ENCODE measurements at regions not wholly inside any gene's neighbourhood (a gene's known extent, or its start where the extent isn't known, plus 50 kb on each side); places are given as distances from the start of the nearest gene placed in this dataset.

GRCh38 chr1:218942431-218942830, 231.2 kb upstream of the LYPLAL1 start:
- Histone ChIP-seq H3K27me3 (ENCODE audit: control insufficient read depth, insufficient read depth, low read length) (no peaks in the 10 kb centered on the region), H3K9ac (ENCODE audit: low read length) (no peak overlapping the region), H3K36me3 (ENCODE audit: control insufficient read depth, insufficient read depth, low read length) (no peaks in the 10 kb centered on the region), H3K4me1 (ENCODE audit: control insufficient read depth, insufficient read depth, low read length) (peaks cover 2% of the 10 kb centered on the region), H3K4me3 (ENCODE audit: low read length) (no peak overlapping the region), H3K27ac (ENCODE audit: low read depth, low read length) (no peak overlapping the region)

- Histone ChIP-seq H3K36me3 (ENCODE audit: control insufficient read depth, insufficient read depth, low read length) (no peaks in the 10 kb centered on the region), H3K9ac (ENCODE audit: low read length) (no peak overlapping the region), H3K27ac (ENCODE audit: low read depth, low read length) (no peak overlapping the region), H3K4me1 (ENCODE audit: control insufficient read depth, insufficient read depth, low read length) (peaks cover 2% of the 10 kb centered on the region), H3K27me3 (ENCODE audit: control insufficient read depth, insufficient read depth, low read length) (no peaks in the 10 kb centered on the region), H3K4me3 (ENCODE audit: low read length) (no peak overlapping the region)
Measured at GRCh38 chr1:218943371-218943770, 230.3 kb upstream of the LYPLAL1 start.

- Histone ChIP-seq H3K36me3 (ENCODE audit: control insufficient read depth, insufficient read depth, low read length) (no peaks in the 10 kb centered on the region), H3K27ac (ENCODE audit: low read depth, low read length) (no peak overlapping the region)
Measured at GRCh38 chr1:218945050-218945449, 228.6 kb upstream of the LYPLAL1 start.

GRCh38 chr1:218946147-218946546, 227.5 kb upstream of the LYPLAL1 start:
- Histone ChIP-seq H3K36me3 (ENCODE audit: control insufficient read depth, insufficient read depth, low read length) (no peaks in the 10 kb centered on the region), H3K27me3 (ENCODE audit: control insufficient read depth, insufficient read depth, low read length) (no peaks in the 10 kb centered on the region), H3K27ac (ENCODE audit: low read depth, low read length) (no peak overlapping the region), H3K4me3 (ENCODE audit: low read length) (no peak overlapping the region), H3K9ac (ENCODE audit: low read length) (no peak overlapping the region), H3K4me1 (ENCODE audit: control insufficient read depth, insufficient read depth, low read length) (peaks cover 2% of the 10 kb centered on the region)

More at GRCh38 chr1:218945050-218945449, 228.6 kb upstream of the LYPLAL1 start:
- Histone ChIP-seq H3K27me3 (ENCODE audit: control insufficient read depth, insufficient read depth, low read length) (no peaks in the 10 kb centered on the region), H3K4me3 (ENCODE audit: low read length) (no peak overlapping the region), H3K4me1 (ENCODE audit: control insufficient read depth, insufficient read depth, low read length) (peaks cover 2% of the 10 kb centered on the region), H3K9ac (ENCODE audit: low read length) (no peak overlapping the region)

GRCh38 chr1:218948446-218948845, 225.2 kb upstream of the LYPLAL1 start:
- H3K27me3 ChIP-seq (ENCODE audit: control insufficient read depth, insufficient read depth, low read length): no peaks in the 10 kb centered on the region
- no peak overlapping the region for H3K27ac ChIP-seq (ENCODE audit: low read depth, low read length)
- H3K4me1 ChIP-seq (ENCODE audit: control insufficient read depth, insufficient read depth, low read length): no peaks in the 10 kb centered on the region
- H3K36me3 ChIP-seq (ENCODE audit: control insufficient read depth, insufficient read depth, low read length): no peaks in the 10 kb centered on the region
- no peak overlapping the region for H3K4me3 ChIP-seq (ENCODE audit: low read length)
- H3K9ac ChIP-seq (ENCODE audit: low read length): no peak overlapping the region

GRCh38 chr1:218953386-218953785, 220.3 kb upstream of the LYPLAL1 start:
- Histone ChIP-seq H3K27me3 (ENCODE audit: control insufficient read depth, insufficient read depth, low read length) (no peaks in the 10 kb centered on the region), H3K9ac (ENCODE audit: low read length) (no peak overlapping the region), H3K36me3 (ENCODE audit: control insufficient read depth, insufficient read depth, low read length) (no peaks in the 10 kb centered on the region), H3K4me1 (ENCODE audit: control insufficient read depth, insufficient read depth, low read length) (no peaks in the 10 kb centered on the region), H3K27ac (ENCODE audit: low read depth, low read length) (no peak overlapping the region), H3K4me3 (ENCODE audit: low read length) (no peak overlapping the region)

GRCh38 chr1:218957971-218958370, 215.7 kb upstream of the LYPLAL1 start:
- Histone ChIP-seq H3K36me3 (ENCODE audit: control insufficient read depth, insufficient read depth, low read length) (no peaks in the 10 kb centered on the region), H3K27ac (ENCODE audit: low read depth, low read length) (no peak overlapping the region), H3K27me3 (ENCODE audit: control insufficient read depth, insufficient read depth, low read length) (no peaks in the 10 kb centered on the region), H3K4me1 (ENCODE audit: control insufficient read depth, insufficient read depth, low read length) (no peaks in the 10 kb centered on the region), H3K4me3 (ENCODE audit: low read length) (no peak overlapping the region), H3K9ac (ENCODE audit: low read length) (no peak overlapping the region)

- Histone ChIP-seq H3K4me1 (ENCODE audit: control insufficient read depth, insufficient read depth, low read length) (no peaks in the 10 kb centered on the region), H3K4me3 (ENCODE audit: low read length) (no peak overlapping the region), H3K27ac (ENCODE audit: low read depth, low read length) (no peak overlapping the region), H3K27me3 (ENCODE audit: control insufficient read depth, insufficient read depth, low read length) (no peaks in the 10 kb centered on the region), H3K36me3 (ENCODE audit: control insufficient read depth, insufficient read depth, low read length) (no peaks in the 10 kb centered on the region), H3K9ac (ENCODE audit: low read length) (no peak overlapping the region)
Measured at GRCh38 chr1:218959784-218960183, 213.9 kb upstream of the LYPLAL1 start.

- no peaks in the 10 kb centered on the region for H3K36me3 ChIP-seq (ENCODE audit: control insufficient read depth, insufficient read depth, low read length)
- no peaks in the 10 kb centered on the region for H3K4me1 ChIP-seq (ENCODE audit: control insufficient read depth, insufficient read depth, low read length)
Measured at GRCh38 chr1:218964471-218965185, 209.1 kb upstream of the LYPLAL1 start.

GRCh38 chr1:218965821-218966220, 207.9 kb upstream of the LYPLAL1 start:
- H3K9ac ChIP-seq (ENCODE audit: low read length): no peak overlapping the region
- no peaks in the 10 kb centered on the region for H3K36me3 ChIP-seq (ENCODE audit: control insufficient read depth, insufficient read depth, low read length)
- no peak overlapping the region for H3K27ac ChIP-seq (ENCODE audit: low read depth, low read length)
- H3K4me1 ChIP-seq (ENCODE audit: control insufficient read depth, insufficient read depth, low read length): no peaks in the 10 kb centered on the region
- no peak overlapping the region for H3K4me3 ChIP-seq (ENCODE audit: low read length)
- H3K27me3 ChIP-seq (ENCODE audit: control insufficient read depth, insufficient read depth, low read length): no peaks in the 10 kb centered on the region

More at GRCh38 chr1:218964471-218965185, 209.1 kb upstream of the LYPLAL1 start:
- H3K27ac ChIP-seq (ENCODE audit: low read depth, low read length): no peak overlapping the region
- no peak overlapping the region for H3K4me3 ChIP-seq (ENCODE audit: low read length)
- no peaks in the 10 kb centered on the region for H3K27me3 ChIP-seq (ENCODE audit: control insufficient read depth, insufficient read depth, low read length)
- no peak overlapping the region for H3K9ac ChIP-seq (ENCODE audit: low read length)

GRCh38 chr1:218967254-218967653, 206.4 kb upstream of the LYPLAL1 start:
- Histone ChIP-seq H3K4me3 (ENCODE audit: low read length) (no peak overlapping the region), H3K9ac (ENCODE audit: low read length) (no peak overlapping the region), H3K4me1 (ENCODE audit: control insufficient read depth, insufficient read depth, low read length) (no peaks in the 10 kb centered on the region), H3K27ac (ENCODE audit: low read depth, low read length) (no peak overlapping the region), H3K36me3 (ENCODE audit: control insufficient read depth, insufficient read depth, low read length) (no peaks in the 10 kb centered on the region), H3K27me3 (ENCODE audit: control insufficient read depth, insufficient read depth, low read length) (no peaks in the 10 kb centered on the region)

GRCh38 chr1:218967836-218968235, 205.8 kb upstream of the LYPLAL1 start:
- Histone ChIP-seq H3K36me3 (ENCODE audit: control insufficient read depth, insufficient read depth, low read length) (no peaks in the 10 kb centered on the region), H3K9ac (ENCODE audit: low read length) (no peak overlapping the region), H3K4me1 (ENCODE audit: control insufficient read depth, insufficient read depth, low read length) (no peaks in the 10 kb centered on the region), H3K27ac (ENCODE audit: low read depth, low read length) (no peak overlapping the region), H3K4me3 (ENCODE audit: low read length) (no peak overlapping the region), H3K27me3 (ENCODE audit: control insufficient read depth, insufficient read depth, low read length) (no peaks in the 10 kb centered on the region)

- Histone ChIP-seq H3K27me3 (ENCODE audit: control insufficient read depth, insufficient read depth, low read length) (no peaks in the 10 kb centered on the region), H3K4me1 (ENCODE audit: control insufficient read depth, insufficient read depth, low read length) (no peaks in the 10 kb centered on the region), H3K36me3 (ENCODE audit: control insufficient read depth, insufficient read depth, low read length) (no peaks in the 10 kb centered on the region), H3K4me3 (ENCODE audit: low read length) (no peak overlapping the region), H3K9ac (ENCODE audit: low read length) (no peak overlapping the region), H3K27ac (ENCODE audit: low read depth, low read length) (no peak overlapping the region)
Measured at GRCh38 chr1:218969006-218969405, 204.7 kb upstream of the LYPLAL1 start.

All from rectal smooth muscle tissue (tissue), 1 donor.